ENCODE measurements at regions not wholly inside any gene's neighbourhood (a gene's known extent, or its start where the extent isn't known, plus 50 kb on each side); places are given as distances from the start of the nearest gene placed in this dataset.

DNA sequence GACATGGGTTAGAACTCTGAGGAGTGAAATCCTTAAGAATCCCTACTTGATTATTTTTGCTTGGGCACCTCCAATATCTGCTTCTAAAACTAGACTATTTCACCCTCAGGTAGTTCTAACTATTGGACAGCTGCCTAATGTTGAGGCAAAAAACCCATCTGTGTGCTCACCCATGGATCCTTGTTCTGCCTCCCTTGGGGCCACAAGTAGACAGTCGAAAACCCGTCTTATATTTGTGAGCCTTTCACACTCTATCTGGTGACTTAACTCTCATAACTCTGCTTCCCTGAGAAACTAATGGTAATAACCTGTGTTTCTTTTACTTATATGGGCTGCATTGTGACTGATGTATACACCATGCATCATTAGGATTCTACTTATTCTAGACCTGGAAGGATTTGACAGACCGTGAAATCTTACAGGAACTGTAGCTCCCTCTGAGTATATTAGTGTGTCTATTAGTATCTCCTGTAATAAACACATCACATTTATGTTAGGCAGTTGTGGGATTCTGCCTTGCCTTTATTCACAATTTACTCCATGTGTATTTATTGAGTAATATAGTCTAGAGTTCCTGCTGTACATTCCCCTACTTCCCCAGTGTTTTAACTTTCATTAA lies 94.6 kb upstream of the SGCD start:
- TF ChIP-seq CTCF (IDR thresholded peaks at IDR 0.05) = no peak
- no peak overlapping the region for H3K27ac ChIP-seq
- H3K4me3 ChIP-seq = no peak overlapping the region
- DNase-seq (ENCODE audit: low spot score) = no peak

- DNase-seq (ENCODE audit: low spot score) = no peak
- H3K4me3 ChIP-seq = no peak overlapping the region
- H3K27ac ChIP-seq = no peak overlapping the region
- TF ChIP-seq CTCF (IDR thresholded peaks at IDR 0.05) = no peak
Observed at GRCh38 chr5:156237361-156237760, 89.6 kb upstream of the SGCD start.

DNA sequence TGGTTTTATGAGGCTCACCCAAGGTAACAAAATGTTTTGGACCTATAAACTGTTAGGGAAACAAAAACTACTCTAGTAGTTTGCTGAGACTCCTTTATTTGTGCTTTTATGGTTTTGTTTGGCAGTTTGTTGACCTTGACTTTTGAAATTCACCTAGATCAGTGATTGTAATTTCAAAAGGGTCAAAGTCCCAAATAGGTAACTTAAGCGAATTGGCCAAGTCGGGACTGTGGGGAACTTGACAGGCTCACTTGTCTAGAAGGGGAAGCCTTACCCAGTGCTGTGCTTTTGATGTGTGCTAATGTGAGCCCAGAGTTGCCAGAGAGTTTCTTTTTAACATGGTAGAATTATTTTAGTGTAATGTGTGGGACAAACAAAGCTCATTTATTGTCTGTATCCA lies 87.2 kb upstream of the SGCD start:
- Histone ChIP-seq H3K4me3 (no peak overlapping the region), H3K27ac (no peak overlapping the region)
- DNase-seq (ENCODE audit: low spot score) = no peak
- no peak for TF ChIP-seq CTCF (IDR thresholded peaks at IDR 0.05)

DNA sequence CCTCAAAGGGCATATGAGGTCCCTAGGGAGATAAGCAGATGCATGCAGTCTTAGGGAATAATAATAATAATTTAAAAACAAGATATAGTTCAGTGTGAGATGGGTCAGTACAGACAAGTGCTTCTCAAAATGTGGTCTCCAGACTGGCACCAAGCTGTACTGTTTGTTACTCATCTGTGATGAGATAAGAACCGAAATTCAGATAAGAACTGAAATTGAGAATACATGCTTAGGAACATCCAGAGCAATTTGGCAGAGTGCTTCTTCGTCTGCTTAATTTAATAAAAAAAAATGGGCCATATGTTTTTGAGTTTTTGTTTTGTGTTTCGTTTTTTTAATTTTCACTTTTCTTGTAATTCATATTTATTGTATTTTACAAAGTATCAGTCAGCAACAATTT lies 86.5 kb upstream of the SGCD start:
- H3K27ac ChIP-seq = no peak overlapping the region
- no peak for TF ChIP-seq CTCF (IDR thresholded peaks at IDR 0.05)
- H3K4me3 ChIP-seq = no peak overlapping the region
- no peak for DNase-seq (ENCODE audit: low spot score)

- TF ChIP-seq CTCF (IDR thresholded peaks at IDR 0.05) = no peak
- no peak for DNase-seq (ENCODE audit: low spot score)
- H3K27ac ChIP-seq = no peak overlapping the region
- no peak overlapping the region for H3K4me3 ChIP-seq
Observed at GRCh38 chr5:156241266-156241665, 85.7 kb upstream of the SGCD start.

DNA sequence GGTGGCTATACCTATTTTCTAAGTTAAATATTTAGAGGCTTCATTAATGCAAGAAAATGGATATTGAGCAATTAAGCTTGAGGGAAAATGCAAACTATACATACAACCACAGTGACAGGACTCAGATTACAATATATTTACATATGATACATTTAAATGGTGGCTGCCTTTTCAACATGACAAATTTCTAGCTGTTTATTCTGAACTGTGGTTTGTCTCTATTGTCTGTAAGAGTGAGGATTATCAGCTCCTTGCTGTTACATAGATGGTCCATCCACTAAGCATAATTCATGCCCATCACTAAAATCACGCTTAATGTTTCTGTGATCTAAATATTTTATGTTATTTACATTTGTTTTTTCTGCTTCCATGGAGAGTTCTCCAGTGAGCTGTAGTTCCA lies 81.1 kb upstream of the SGCD start:
- Histone ChIP-seq H3K4me3 (no peak overlapping the region), H3K27ac (no peak overlapping the region)
- TF ChIP-seq CTCF (IDR thresholded peaks at IDR 0.05) = no peak
- no peak for DNase-seq (ENCODE audit: low spot score)

GRCh38 chr5:156251076-156251475 lies 75.9 kb upstream of the SGCD start:
- no peak for TF ChIP-seq CTCF (IDR thresholded peaks at IDR 0.05)
- DNase-seq (ENCODE audit: low spot score) = no peak

More at GRCh38 chr5:156251076-156251475, 75.9 kb upstream of the SGCD start:
- Histone ChIP-seq H3K27ac (no peak overlapping the region), H3K4me3 (no peak overlapping the region)
